ENCODE measurements at regions not wholly inside any gene's neighbourhood (a gene's known extent, or its start where the extent isn't known, plus 50 kb on each side); places are given as distances from the start of the nearest gene placed in this dataset.

DNA sequence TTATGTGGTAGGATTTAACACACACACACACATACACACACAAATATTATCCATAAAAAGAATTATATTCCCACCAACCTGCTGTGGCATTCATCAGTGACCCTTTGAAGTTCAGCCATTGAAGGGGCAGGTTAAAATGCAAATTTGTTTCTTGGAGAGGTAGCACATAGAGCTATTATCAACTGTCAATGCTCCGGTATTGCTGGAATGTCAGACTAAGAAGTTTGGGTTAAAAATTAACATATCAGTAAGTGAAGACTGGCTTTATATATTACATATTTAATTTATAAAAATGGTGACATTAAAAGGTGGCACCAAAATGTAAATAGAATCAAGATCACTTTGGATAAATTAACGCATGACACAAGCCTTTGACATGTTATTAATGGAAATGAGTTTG lies 207.3 kb downstream of the DAD1 start:
- no peak for TF ChIP-seq SNAI2 (CRISPR knock-in tag; IDR thresholded peaks at IDR 0.05)
- no peak for TF ChIP-seq ZNF565 (CRISPR knock-in tag; conservative IDR thresholded peaks at IDR 0.05; ENCODE audit: low read depth)
- TF ChIP-seq, protein P1, sequence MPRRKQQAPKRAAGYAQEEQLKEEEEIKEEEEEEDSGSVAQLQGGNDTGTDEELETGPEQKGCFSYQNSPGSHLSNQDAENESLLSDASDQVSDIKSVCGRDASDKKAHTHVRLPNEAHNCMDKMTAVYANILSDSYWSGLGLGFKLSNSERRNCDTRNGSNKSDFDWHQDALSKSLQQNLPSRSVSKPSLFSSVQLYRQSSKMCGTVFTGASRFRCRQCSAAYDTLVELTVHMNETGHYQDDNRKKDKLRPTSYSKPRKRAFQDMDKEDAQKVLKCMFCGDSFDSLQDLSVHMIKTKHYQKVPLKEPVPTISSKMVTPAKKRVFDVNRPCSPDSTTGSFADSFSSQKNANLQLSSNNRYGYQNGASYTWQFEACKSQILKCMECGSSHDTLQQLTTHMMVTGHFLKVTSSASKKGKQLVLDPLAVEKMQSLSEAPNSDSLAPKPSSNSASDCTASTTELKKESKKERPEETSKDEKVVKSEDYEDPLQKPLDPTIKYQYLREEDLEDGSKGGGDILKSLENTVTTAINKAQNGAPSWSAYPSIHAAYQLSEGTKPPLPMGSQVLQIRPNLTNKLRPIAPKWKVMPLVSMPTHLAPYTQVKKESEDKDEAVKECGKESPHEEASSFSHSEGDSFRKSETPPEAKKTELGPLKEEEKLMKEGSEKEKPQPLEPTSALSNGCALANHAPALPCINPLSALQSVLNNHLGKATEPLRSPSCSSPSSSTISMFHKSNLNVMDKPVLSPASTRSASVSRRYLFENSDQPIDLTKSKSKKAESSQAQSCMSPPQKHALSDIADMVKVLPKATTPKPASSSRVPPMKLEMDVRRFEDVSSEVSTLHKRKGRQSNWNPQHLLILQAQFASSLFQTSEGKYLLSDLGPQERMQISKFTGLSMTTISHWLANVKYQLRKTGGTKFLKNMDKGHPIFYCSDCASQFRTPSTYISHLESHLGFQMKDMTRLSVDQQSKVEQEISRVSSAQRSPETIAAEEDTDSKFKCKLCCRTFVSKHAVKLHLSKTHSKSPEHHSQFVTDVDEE (CRISPR knock-in tag; IDR thresholded peaks at IDR 0.05): no peak
- TF ChIP-seq, protein P2, sequence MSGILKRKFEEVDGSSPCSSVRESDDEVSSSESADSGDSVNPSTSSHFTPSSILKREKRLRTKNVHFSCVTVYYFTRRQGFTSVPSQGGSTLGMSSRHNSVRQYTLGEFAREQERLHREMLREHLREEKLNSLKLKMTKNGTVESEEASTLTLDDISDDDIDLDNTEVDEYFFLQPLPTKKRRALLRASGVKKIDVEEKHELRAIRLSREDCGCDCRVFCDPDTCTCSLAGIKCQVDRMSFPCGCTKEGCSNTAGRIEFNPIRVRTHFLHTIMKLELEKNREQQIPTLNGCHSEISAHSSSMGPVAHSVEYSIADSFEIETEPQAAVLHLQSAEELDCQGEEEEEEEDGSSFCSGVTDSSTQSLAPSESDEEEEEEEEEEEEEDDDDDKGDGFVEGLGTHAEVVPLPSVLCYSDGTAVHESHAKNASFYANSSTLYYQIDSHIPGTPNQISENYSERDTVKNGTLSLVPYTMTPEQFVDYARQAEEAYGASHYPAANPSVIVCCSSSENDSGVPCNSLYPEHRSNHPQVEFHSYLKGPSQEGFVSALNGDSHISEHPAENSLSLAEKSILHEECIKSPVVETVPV (CRISPR knock-in tag; IDR thresholded peaks at IDR 0.05): no peak
- TF ChIP-seq ISL1 (CRISPR knock-in tag; IDR thresholded peaks at IDR 0.05): no peak
- TF ChIP-seq ZFP30 (CRISPR knock-in tag; IDR thresholded peaks at IDR 0.05): no peak
- TF ChIP-seq, protein P3, sequence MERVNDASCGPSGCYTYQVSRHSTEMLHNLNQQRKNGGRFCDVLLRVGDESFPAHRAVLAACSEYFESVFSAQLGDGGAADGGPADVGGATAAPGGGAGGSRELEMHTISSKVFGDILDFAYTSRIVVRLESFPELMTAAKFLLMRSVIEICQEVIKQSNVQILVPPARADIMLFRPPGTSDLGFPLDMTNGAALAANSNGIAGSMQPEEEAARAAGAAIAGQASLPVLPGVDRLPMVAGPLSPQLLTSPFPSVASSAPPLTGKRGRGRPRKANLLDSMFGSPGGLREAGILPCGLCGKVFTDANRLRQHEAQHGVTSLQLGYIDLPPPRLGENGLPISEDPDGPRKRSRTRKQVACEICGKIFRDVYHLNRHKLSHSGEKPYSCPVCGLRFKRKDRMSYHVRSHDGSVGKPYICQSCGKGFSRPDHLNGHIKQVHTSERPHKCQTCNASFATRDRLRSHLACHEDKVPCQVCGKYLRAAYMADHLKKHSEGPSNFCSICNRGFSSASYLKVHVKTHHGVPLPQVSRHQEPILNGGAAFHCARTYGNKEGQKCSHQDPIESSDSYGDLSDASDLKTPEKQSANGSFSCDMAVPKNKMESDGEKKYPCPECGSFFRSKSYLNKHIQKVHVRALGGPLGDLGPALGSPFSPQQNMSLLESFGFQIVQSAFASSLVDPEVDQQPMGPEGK (CRISPR knock-in tag; IDR thresholded peaks at IDR 0.05; ENCODE audit: borderline replicate concordance): no peak
- no peak for TF ChIP-seq OSR1 (CRISPR knock-in tag; IDR thresholded peaks at IDR 0.05)
- TF ChIP-seq GLIS3 (CRISPR knock-in tag; IDR thresholded peaks at IDR 0.05): no peak
- TF ChIP-seq TOX (CRISPR knock-in tag; IDR thresholded peaks at IDR 0.05; ENCODE audit: borderline replicate concordance): no peak
- no peak for TF ChIP-seq ZFP3 (CRISPR knock-in tag; IDR thresholded peaks at IDR 0.05)
- no peak for TF ChIP-seq PPARA (CRISPR knock-in tag; IDR thresholded peaks at IDR 0.05; ENCODE audit: borderline replicate concordance)
- ATAC-seq: no peak

DNA sequence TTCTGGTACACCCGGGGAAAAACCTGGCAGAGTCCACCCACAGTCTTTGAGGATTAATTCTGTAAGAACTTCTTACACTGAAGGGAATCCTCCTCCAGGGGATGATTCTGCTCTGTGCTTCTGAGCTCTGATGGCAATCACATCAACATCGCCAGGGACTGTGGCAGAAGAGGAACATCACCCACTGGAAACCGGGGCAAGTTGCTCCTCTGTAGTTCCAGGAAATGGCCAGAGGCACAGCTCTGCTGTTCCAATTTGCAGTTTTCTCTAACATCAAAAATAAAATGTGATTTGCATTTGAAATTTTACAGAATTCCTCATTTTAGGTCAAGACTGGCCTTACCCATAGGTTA lies 207.6 kb downstream of the DAD1 start:
- ATAC-seq: no peak
- TF ChIP-seq SNAI2 (CRISPR knock-in tag; IDR thresholded peaks at IDR 0.05): no peak
- no peak for TF ChIP-seq ZFP3 (CRISPR knock-in tag; IDR thresholded peaks at IDR 0.05)
- no peak for TF ChIP-seq TCF4 (CRISPR knock-in tag; IDR thresholded peaks at IDR 0.05; ENCODE audit: borderline replicate concordance)
- TF ChIP-seq ZC3H10 (CRISPR knock-in tag; IDR thresholded peaks at IDR 0.05): no peak
- no peak for TF ChIP-seq TOX (CRISPR knock-in tag; IDR thresholded peaks at IDR 0.05; ENCODE audit: borderline replicate concordance)

DNA sequence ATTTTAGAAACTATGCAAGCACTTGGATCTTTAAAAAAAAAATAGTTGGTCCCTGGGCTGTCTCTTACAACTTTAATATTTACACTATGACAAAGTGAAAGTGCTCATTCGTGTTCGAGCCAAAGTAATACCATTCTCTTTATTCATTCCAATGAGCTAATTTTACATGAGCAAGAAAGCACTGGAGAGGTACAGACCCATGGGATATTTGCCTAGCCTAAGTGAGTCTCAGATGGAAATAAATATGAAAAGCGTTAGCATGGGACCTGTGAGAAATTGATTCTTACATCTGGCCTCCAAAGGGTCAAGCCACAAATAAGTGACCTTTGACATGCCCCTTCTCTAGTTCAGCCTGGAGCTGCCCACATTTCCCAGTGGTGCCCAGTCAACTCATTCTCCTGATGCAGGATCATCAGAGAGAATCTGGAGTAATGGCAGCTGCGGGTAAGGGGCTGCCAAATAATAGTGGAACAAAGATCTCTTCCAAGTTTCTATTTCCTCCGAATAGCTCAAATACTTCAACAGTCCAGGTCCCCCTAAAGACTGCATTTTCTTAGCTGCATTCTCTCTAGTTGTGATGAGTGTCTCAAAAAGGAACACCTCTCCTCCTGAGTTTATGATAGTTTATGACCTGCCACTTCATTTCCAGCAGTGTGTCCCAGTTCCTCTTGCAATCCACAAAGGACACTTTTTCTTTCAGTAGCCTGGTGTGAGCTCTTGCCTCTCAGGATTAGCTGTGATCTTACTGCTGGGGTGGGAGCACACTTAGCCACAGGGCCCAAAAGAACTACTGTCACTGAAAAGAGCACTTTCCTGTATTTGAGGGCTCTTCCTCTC lies 208.2 kb downstream of the DAD1 start:
- ATAC-seq: no peak
- TF ChIP-seq ZC3H10 (CRISPR knock-in tag; IDR thresholded peaks at IDR 0.05): no peak
- no peak for TF ChIP-seq SNAI2 (CRISPR knock-in tag; IDR thresholded peaks at IDR 0.05)
- no peak for TF ChIP-seq TOX (CRISPR knock-in tag; IDR thresholded peaks at IDR 0.05; ENCODE audit: borderline replicate concordance)
- TF ChIP-seq, protein P1 (CRISPR knock-in tag; IDR thresholded peaks at IDR 0.05): no peak
- no peak for TF ChIP-seq CSDC2 (CRISPR knock-in tag; IDR thresholded peaks at IDR 0.05)
- TF ChIP-seq RARB (CRISPR knock-in tag; IDR thresholded peaks at IDR 0.05): no peak
- no peak for TF ChIP-seq OSR1 (CRISPR knock-in tag; IDR thresholded peaks at IDR 0.05)
- TF ChIP-seq, protein P4, sequence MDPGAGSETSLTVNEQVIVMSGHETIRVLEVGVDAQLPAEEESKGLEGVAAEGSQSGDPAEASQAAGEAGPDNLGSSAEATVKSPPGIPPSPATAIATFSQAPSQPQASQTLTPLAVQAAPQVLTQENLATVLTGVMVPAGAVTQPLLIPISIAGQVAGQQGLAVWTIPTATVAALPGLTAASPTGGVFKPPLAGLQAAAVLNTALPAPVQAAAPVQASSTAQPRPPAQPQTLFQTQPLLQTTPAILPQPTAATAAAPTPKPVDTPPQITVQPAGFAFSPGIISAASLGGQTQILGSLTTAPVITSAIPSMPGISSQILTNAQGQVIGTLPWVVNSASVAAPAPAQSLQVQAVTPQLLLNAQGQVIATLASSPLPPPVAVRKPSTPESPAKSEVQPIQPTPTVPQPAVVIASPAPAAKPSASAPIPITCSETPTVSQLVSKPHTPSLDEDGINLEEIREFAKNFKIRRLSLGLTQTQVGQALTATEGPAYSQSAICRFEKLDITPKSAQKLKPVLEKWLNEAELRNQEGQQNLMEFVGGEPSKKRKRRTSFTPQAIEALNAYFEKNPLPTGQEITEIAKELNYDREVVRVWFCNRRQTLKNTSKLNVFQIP (CRISPR knock-in tag; IDR thresholded peaks at IDR 0.05; ENCODE audit: borderline replicate concordance, low read depth): no peak
- TF ChIP-seq ISL1 (CRISPR knock-in tag; IDR thresholded peaks at IDR 0.05): no peak
